Transverse colon (tissue), 4 donors: ENCODE measurements at regions not wholly inside any gene's neighbourhood (a gene's known extent, or its start where the extent isn't known, plus 50 kb on each side); places are given as distances from the start of the nearest gene placed in this dataset.

Experiments used
- DNase-seq: peaks from one replicate; pipeline ENCODE4 v3.0.0-alpha.2; 2019
- H3K27ac ChIP-seq, 4 donors: fragments of 200-600 bp; sonication (generic); 2 replicates each; pipeline ENCODE4 v1.5.1; 2016 to 2018; ENCODE audit warnings: inconsistent platforms in 4 of 4
- H3K27me3 ChIP-seq: fragments of 200-600 bp; sonication (generic); 2 replicates; pipeline ENCODE4 v1.5.1; 2017; ENCODE audit warnings: inconsistent platforms
- H3K36me3 ChIP-seq, 4 donors: fragments of 200-600 bp; sonication (generic); 2 replicates each; pipeline ENCODE4 v1.5.1; 2017 to 2019; ENCODE audit warnings: inconsistent platforms in 4 of 4
- H3K4me1 ChIP-seq, 4 donors: fragments of 200-600 bp; sonication (generic); 2 replicates each; pipeline ENCODE4 v1.5.1; 2017 to 2020; ENCODE audit warnings: inconsistent platforms in 4 of 4
- H3K4me3 ChIP-seq, 4 donors: fragments of 200-600 bp; sonication (generic); 1 replicate in 1 of 4; 2 replicates in 3 of 4; pipeline versions ENCODE4 v1.5.1 to v1.6.1; 2017 to 2019; ENCODE audit warnings: inconsistent platforms in 4 of 4
- H3K9me3 ChIP-seq, 2 donors: fragments of 200-600 bp; sonication (generic); 2 replicates each; pipeline ENCODE4 v1.5.1; 2017 to 2019; ENCODE audit warnings: inconsistent platforms in 2 of 2
- EP300 ChIP-seq: sonication (generic); formaldehyde crosslinking; IDR thresholded peaks from one replicate; pipeline ENCODE4 v1.6.1; 2017; ENCODE audit warnings: antibody characterized with exemption, low read depth
- POLR2A ChIP-seq: fragments of 450-650 bp; IDR thresholded peaks from one replicate; pipeline ENCODE4 v1.6.1; 2016; ENCODE audit warnings: antibody characterized with exemption, mild to moderate bottlenecking, moderate library complexity
- POLR2AphosphoS5 ChIP-seq, 3 donors: sonication (generic); formaldehyde crosslinking; IDR thresholded peaks; one replicate each; pipeline ENCODE4 v1.6.1; 2016; ENCODE audit warnings: antibody characterized with exemption in 3 of 3
- WGBS, 2 donors: methylation state at CpG; one replicate each; pipeline ENCODE4 v1.1.5; 2018; ENCODE audit warnings: low coverage in 1 of 2; 5-methylcytosine and 5-hydroxymethylcytosine counted together
- in situ Hi-C, 4 donors: fragments of 200-750 bp; cut with MboI; loops; one replicate each; pipeline versions ENCODE4 v1.15.0 to v1.15.1; 2017; ENCODE audit warnings: low sequenced_read_pairs in 3 of 4, low pct_ligation_motif_present in 1 of 4, low pct_unique_long_range_greater_than_20kb in 1 of 4
- intact Hi-C: fragments of 100-400 bp; cut with DNase I; formaldehyde crosslinking; loops from one replicate; pipeline ENCODE4 v1.15.1; 2023; ENCODE audit warnings: low total_unique reads
- TF ChIP-seq, protein P1 (sequence below), 5 experiments: fragments of 200-600 bp in 3 of 5; fragments of 450-650 bp in 2 of 5; sonication (generic) in 3 of 5; IDR thresholded peaks; 1 replicate in 2 of 5; 2 replicates in 3 of 5; pipeline ENCODE4 v1.5.1; 2016 to 2017; ENCODE audit warnings: antibody characterized with exemption in 5 of 5, inconsistent platforms in 3 of 5, mild to moderate bottlenecking in 2 of 5, moderate library complexity in 1 of 5

DNA sequence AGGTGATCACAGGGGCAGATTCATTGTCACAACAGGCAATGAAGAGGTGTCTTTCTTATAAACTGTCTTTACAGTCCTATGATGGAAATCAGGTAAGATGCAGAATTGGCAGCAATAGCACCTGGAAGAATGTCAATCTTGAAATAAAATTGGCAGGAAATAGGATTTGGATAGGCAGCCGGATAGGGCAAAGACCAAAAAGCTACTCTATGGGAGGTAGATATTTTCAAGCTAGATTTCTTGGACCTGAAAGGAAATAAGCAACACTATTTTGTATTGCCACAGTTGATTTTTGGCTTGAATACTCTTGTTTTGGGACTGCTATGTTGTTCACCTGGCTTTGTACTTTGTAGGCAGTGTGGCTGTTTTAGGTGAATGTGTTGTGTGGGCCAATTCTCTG is 314.2 kb downstream of the SLC7A11 start:
- intact Hi-C loops (no loop called here), in situ Hi-C loops (no loop called here)
- TF ChIP-seq, protein P1, sequence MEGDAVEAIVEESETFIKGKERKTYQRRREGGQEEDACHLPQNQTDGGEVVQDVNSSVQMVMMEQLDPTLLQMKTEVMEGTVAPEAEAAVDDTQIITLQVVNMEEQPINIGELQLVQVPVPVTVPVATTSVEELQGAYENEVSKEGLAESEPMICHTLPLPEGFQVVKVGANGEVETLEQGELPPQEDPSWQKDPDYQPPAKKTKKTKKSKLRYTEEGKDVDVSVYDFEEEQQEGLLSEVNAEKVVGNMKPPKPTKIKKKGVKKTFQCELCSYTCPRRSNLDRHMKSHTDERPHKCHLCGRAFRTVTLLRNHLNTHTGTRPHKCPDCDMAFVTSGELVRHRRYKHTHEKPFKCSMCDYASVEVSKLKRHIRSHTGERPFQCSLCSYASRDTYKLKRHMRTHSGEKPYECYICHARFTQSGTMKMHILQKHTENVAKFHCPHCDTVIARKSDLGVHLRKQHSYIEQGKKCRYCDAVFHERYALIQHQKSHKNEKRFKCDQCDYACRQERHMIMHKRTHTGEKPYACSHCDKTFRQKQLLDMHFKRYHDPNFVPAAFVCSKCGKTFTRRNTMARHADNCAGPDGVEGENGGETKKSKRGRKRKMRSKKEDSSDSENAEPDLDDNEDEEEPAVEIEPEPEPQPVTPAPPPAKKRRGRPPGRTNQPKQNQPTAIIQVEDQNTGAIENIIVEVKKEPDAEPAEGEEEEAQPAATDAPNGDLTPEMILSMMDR (IDR thresholded peaks at IDR 0.05), result no peak
- TF ChIP-seq EP300 (no peak), POLR2AphosphoS5 (IDR thresholded peaks at IDR 0.05) (no peak), POLR2A (no peak)
- no peaks in the 10 kb centered on the region for H3K36me3 ChIP-seq
- H3K4me3 ChIP-seq, result no peak overlapping the region
- 68% methylated on average over 1 of the region's 1 CpG; no CpG with 5 or more reads in 1 of the 2 donors for WGBS, 2 donors
- H3K9me3 ChIP-seq, result no peaks in the 10 kb centered on the region
- no peaks in the 10 kb centered on the region for H3K4me1 ChIP-seq
- H3K27me3 ChIP-seq, result no peaks in the 10 kb centered on the region
- no peak overlapping the region for H3K27ac ChIP-seq
- no peak for DNase-seq

DNA sequence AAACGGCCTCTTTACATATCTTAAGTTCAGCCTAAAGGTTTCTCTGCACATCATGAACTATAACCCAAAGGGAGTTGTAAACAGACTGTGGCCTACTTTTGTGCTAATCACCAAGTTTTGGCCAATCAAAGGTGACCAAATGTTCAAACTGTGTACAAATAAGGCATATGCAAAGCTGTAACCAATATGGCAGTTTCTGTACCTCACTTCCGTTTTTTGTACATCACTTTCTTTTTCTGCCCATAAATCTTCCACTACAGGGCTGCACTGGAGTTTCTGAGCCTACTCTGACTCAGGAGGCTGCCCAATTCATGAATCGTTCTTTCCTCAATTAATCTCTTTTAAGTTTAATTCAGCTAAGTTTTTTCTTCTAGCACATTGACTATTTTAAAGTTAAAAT is 318.7 kb downstream of the SLC7A11 start:
- intact Hi-C loops, result no loop called here
- no peaks in the 10 kb centered on the region for H3K4me1 ChIP-seq
- TF ChIP-seq EP300 (no peak), POLR2A (no peak), POLR2AphosphoS5 (IDR thresholded peaks at IDR 0.05) (no peak)
- no peak overlapping the region for H3K4me3 ChIP-seq
- 82 to 84% methylated on average over 3 of the region's 3 CpGs for WGBS, 2 donors
- H3K9me3 ChIP-seq, result no peaks in the 10 kb centered on the region
- in situ Hi-C loops, result no loop called here
- H3K36me3 ChIP-seq, result no peaks in the 10 kb centered on the region
- DNase-seq, result no peak
- no peaks in the 10 kb centered on the region for H3K27me3 ChIP-seq
- no peak overlapping the region for H3K27ac ChIP-seq

- Histone ChIP-seq H3K9me3 (no peaks in the 10 kb centered on the region), H3K4me3 (no peak overlapping the region), H3K36me3 (no peaks in the 10 kb centered on the region), H3K27ac (no peak overlapping the region), H3K27me3 (no peaks in the 10 kb centered on the region), H3K4me1 (no peaks in the 10 kb centered on the region)
- 59 to 90% methylated on average over 2 to 3 of the region's 3 CpGs for WGBS, 2 donors
- TF ChIP-seq EP300 (no peak), POLR2AphosphoS5 (IDR thresholded peaks at IDR 0.05) (no peak), POLR2A (no peak)
- TF ChIP-seq, protein P1 (IDR thresholded peaks at IDR 0.05), result no peak
- intact Hi-C loops, result no loop called here
- in situ Hi-C loops, result no loop called here
- DNase-seq, result no peak
Observed at GRCh38 chr4:137922721-137923120, 319.4 kb downstream of the SLC7A11 start.

- no peak overlapping the region for H3K27ac ChIP-seq
- no peaks in the 10 kb centered on the region for H3K4me1 ChIP-seq
- in situ Hi-C loops (no loop called here), intact Hi-C loops (no loop called here)
- H3K4me3 ChIP-seq, result no peak overlapping the region
- no peaks in the 10 kb centered on the region for H3K36me3 ChIP-seq
- TF ChIP-seq, protein P1 (IDR thresholded peaks at IDR 0.05), result no peak
- no peak for TF ChIP-seq POLR2A
- no peaks in the 10 kb centered on the region for H3K9me3 ChIP-seq
- no peak for DNase-seq
- WGBS, 2 donors, result 43 to 48% methylated on average over 2 to 8 of the region's 8 CpGs
- no peaks in the 10 kb centered on the region for H3K27me3 ChIP-seq
Observed at GRCh38 chr4:137909529-137910309, 332.4 kb downstream of the SLC7A11 start.

DNA sequence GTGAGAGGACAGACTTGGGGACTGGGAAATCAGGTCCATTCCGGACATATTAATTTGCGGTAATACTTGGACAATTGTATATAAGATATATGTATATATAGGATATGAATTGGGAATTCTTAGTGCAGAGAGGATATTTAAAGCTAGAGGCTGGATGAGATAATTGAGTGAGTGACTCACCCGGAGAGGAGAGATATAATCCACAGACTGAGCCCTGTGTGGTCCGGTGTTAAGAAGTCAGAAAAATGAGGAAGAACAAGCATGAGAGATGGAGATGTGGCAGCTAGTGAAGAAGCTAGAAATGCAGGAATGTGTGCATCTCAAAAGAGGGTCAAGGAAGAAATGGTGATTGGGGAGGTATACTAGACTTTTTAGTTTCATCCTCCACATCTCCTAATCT is 336.2 kb downstream of the SLC7A11 start:
- H3K27ac ChIP-seq, result no peak overlapping the region
- H3K4me1 ChIP-seq, result no peaks in the 10 kb centered on the region
- no peak for DNase-seq
- H3K4me3 ChIP-seq, result no peak overlapping the region
- H3K27me3 ChIP-seq, result no peaks in the 10 kb centered on the region
- no peak for TF ChIP-seq POLR2A
- WGBS, 2 donors, result 89% methylated on average over 4 of the region's 4 CpGs
- intact Hi-C loops, result no loop called here
- no peaks in the 10 kb centered on the region for H3K9me3 ChIP-seq
- no peaks in the 10 kb centered on the region for H3K36me3 ChIP-seq
- in situ Hi-C loops, result no loop called here
